NCI-H2029 (cell line): ENCODE measurements at regions not wholly inside any gene's neighbourhood (a gene's known extent, or its start where the extent isn't known, plus 50 kb on each side); places are given as distances from the start of the nearest gene placed in this dataset.

ENCODE experiments used
- DNase-seq: peaks from one replicate; lab custom pipeline; 2025; lab: John Stamatoyannopoulos, UW

- DNase-seq, result no peak
These were observed 53.3 kb upstream of the DCC start for GRCh38 chr18:52286675-52287074.

DNA sequence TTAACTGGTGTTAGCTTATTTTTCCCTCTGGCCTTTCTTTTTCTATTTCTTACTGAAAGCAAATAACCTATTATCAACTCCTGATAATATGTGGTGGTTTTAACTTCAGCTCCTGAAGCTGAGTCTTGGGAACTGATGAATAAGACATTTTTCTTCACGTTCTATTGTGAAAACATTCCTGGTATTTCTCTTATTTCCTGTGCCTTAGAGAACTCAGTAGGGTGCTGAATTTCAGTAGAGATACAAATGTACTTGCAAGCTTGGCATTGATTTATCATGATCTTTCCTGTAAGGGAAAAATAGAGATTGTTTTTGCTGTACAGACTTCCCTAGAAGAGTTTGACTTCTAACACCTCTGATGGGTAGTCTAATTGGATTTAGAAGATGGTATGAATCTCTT lies 52.8 kb upstream of the DCC start:
- DNase-seq, result no peak

GRCh38 chr18:52288403-52289004 lies 51.5 kb upstream of the DCC start:
- no peak for DNase-seq

- DNase-seq, result no peak
These were observed 50.6 kb upstream of the DCC start for GRCh38 chr18:52289392-52289791.
